GM12878 (cell line): ENCODE measurements at regions not wholly inside any gene's neighbourhood (a gene's known extent, or its start where the extent isn't known, plus 50 kb on each side); places are given as distances from the start of the nearest gene placed in this dataset.

ENCODE experiments used
- KLF5 ChIP-seq: fragments of 450-650 bp; IDR thresholded peaks from 2 replicates; pipeline ENCODE4 v1.6.1; 2014; ENCODE audit warnings: mild to moderate bottlenecking; ENCODE audit not compliant: partially characterized antibody
- SUZ12 ChIP-seq: fragments of 200-600 bp; sonication (generic); IDR thresholded peaks from one replicate; pipeline ENCODE4 v1.6.1; 2018; ENCODE audit warnings: antibody characterized with exemption, mild to moderate bottlenecking; ENCODE audit not compliant: unreplicated experiment

DNA sequence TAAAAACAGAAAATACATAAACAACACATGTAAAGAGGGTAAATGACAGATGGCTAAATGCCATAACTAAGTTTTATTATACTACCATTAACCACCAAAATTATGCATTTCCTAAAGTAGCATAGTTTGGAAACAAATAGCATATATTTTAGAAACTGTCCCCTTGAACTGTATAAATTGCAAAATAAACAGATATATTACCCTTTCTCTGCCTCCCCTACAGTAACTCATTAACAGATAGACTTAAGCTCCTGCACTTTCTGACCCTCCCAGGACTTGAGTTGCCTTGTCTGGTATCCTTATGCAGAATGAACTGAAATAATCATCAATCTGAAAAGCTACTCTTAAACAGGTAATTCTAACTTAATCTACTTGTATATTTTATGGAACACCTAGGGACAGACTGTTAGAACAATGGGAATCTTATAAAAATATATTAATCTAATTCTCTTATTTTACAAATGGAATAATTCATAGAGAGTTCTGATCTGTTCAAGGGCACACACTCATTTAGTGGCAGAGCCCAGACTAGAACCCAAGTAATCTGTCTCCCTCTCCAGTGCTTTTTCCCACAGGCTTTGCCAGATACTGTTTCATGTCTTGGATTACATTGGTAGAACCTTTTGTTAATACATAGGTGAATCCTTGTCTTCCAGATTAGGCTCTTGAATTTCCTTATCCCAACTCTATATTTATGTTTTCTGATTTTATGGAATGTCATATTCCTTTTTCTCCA lies 50.6 kb upstream of the LOC128125822 start (continued):
- TF ChIP-seq SUZ12 (no peak), KLF5 (no peak)
